DMS53 treated with DMSO at 0.1 percent for 48 hours (cell line): ENCODE measurements at regions not wholly inside any gene's neighbourhood (a gene's known extent, or its start where the extent isn't known, plus 50 kb on each side); places are given as distances from the start of the nearest gene placed in this dataset.

Experiments used
- DNase-seq: peaks from one replicate; lab custom pipeline; 2025; ENCODE audit not compliant: unreplicated experiment; lab: John Stamatoyannopoulos, UW

- peak; percentile 44 for DNase-seq
Measured at GRCh38 chr21:35940074-35940927, 120.0 kb downstream of the SETD4 start.

GRCh38 chr21:35938446-35938845 lies 121.9 kb downstream of the SETD4 start:
- no peak for DNase-seq

GRCh38 chr21:35933466-35933865 lies 126.9 kb downstream of the SETD4 start:
- no peak for DNase-seq

GRCh38 chr21:35932232-35932911 lies 128.0 kb downstream of the SETD4 start:
- no peak for DNase-seq

GRCh38 chr21:35929901-35930300 lies 130.4 kb downstream of the SETD4 start:
- DNase-seq: no peak

- DNase-seq: no peak
Measured at GRCh38 chr21:35927262-35927661, 133.1 kb downstream of the SETD4 start.

- no peak for DNase-seq
Measured at GRCh38 chr21:35926003-35926740, 134.2 kb downstream of the SETD4 start.

GRCh38 chr21:35925497-35925896 lies 134.8 kb downstream of the SETD4 start:
- DNase-seq: no peak

- DNase-seq: no peak
Measured at GRCh38 chr21:35924714-35925301, 135.5 kb downstream of the SETD4 start.

- no peak for DNase-seq
Measured at GRCh38 chr21:35923971-35924370, 136.4 kb downstream of the SETD4 start.

GRCh38 chr21:35922618-35923017 lies 137.7 kb downstream of the SETD4 start:
- DNase-seq: no peak

- no peak for DNase-seq
Measured at GRCh38 chr21:35921471-35921870, 138.9 kb downstream of the SETD4 start.

GRCh38 chr21:35920436-35920835 lies 139.9 kb downstream of the SETD4 start:
- DNase-seq: no peak

- no peak for DNase-seq
Measured at GRCh38 chr21:35915030-35915429, 145.3 kb downstream of the SETD4 start.

GRCh38 chr21:35911412-35912191 lies 148.7 kb downstream of the SETD4 start:
- no peak for DNase-seq

- no peak for DNase-seq
Measured at GRCh38 chr21:35909456-35910223, 150.7 kb downstream of the SETD4 start.

- DNase-seq: no peak
Measured at GRCh38 chr21:35908311-35909078, 151.8 kb downstream of the SETD4 start.

GRCh38 chr21:35906586-35906985 lies 153.7 kb downstream of the SETD4 start:
- DNase-seq: no peak

- no peak for DNase-seq
Measured at GRCh38 chr21:35905963-35906345, 154.4 kb downstream of the SETD4 start.
